Thyroid gland (tissue), 4 donors: ENCODE measurements at regions not wholly inside any gene's neighbourhood (a gene's known extent, or its start where the extent isn't known, plus 50 kb on each side); places are given as distances from the start of the nearest gene placed in this dataset.

Experiments used
- POLR2A ChIP-seq, 2 donors: fragments of 450-650 bp; IDR thresholded peaks; one replicate each; pipeline ENCODE4 v1.6.1; 2017; ENCODE audit warnings: antibody characterized with exemption in 2 of 2, mild to moderate bottlenecking in 2 of 2, moderate library complexity in 1 of 2
- TF ChIP-seq, protein P1 (sequence below), 6 experiments: fragments of 200-600 bp in 3 of 6; fragments of 450-650 bp in 3 of 6; sonication (generic) in 3 of 6; IDR thresholded peaks; one replicate each; pipeline ENCODE4 v1.5.1; 2016 to 2019; ENCODE audit warnings: antibody characterized with exemption in 6 of 6, mild to moderate bottlenecking in 2 of 6, inconsistent platforms in 1 of 6, moderate library complexity in 1 of 6

DNA sequence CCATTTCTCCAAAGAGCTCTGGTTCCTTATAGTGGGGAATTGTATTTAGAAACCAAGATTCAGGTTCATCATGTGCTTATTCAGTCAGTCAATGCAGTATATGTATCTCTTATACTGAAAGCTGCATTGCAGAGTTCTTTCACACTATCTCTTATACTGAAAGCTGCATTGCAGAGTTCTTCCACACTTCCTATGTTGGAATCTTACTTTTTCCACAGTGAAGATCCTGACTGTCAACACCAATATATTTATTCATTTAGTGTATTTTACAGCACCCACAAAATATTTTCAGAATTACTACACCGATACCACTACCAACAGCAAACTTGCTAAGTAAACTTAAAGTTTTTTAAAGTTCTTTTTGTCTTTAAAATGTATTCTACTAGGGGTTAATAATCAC lies 349.3 kb upstream of the MMS22L start:
- TF ChIP-seq, protein P1, sequence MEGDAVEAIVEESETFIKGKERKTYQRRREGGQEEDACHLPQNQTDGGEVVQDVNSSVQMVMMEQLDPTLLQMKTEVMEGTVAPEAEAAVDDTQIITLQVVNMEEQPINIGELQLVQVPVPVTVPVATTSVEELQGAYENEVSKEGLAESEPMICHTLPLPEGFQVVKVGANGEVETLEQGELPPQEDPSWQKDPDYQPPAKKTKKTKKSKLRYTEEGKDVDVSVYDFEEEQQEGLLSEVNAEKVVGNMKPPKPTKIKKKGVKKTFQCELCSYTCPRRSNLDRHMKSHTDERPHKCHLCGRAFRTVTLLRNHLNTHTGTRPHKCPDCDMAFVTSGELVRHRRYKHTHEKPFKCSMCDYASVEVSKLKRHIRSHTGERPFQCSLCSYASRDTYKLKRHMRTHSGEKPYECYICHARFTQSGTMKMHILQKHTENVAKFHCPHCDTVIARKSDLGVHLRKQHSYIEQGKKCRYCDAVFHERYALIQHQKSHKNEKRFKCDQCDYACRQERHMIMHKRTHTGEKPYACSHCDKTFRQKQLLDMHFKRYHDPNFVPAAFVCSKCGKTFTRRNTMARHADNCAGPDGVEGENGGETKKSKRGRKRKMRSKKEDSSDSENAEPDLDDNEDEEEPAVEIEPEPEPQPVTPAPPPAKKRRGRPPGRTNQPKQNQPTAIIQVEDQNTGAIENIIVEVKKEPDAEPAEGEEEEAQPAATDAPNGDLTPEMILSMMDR (IDR thresholded peaks at IDR 0.05), result no peak
- no peak for TF ChIP-seq POLR2A (IDR thresholded peaks at IDR 0.05)
